Vagina (tissue), 2 donors: ENCODE measurements at regions not wholly inside any gene's neighbourhood (a gene's known extent, or its start where the extent isn't known, plus 50 kb on each side); places are given as distances from the start of the nearest gene placed in this dataset.

ENCODE experiments used
- CTCF ChIP-seq, 3 experiments: fragments of 450-650 bp in 2 of 3; fragments of 200-600 bp in 1 of 3; sonication (generic) in 1 of 3; IDR thresholded peaks; one replicate each; pipeline ENCODE4 v1.5.1; 2017 to 2019; ENCODE audit warnings: antibody characterized with exemption in 3 of 3, mild to moderate bottlenecking in 2 of 3, moderate library complexity in 2 of 3
- POLR2A ChIP-seq, 2 donors: fragments of 450-650 bp; IDR thresholded peaks; one replicate each; pipeline ENCODE4 v1.6.1; 2017; ENCODE audit warnings: antibody characterized with exemption in 2 of 2, mild to moderate bottlenecking in 2 of 2, moderate library complexity in 2 of 2
- POLR2AphosphoS5 ChIP-seq, 2 donors: sonication (generic); formaldehyde crosslinking; IDR thresholded peaks; one replicate each; pipeline ENCODE4 v1.9.0; 2017; ENCODE audit warnings: antibody characterized with exemption in 2 of 2, mild to moderate bottlenecking in 2 of 2, low read depth in 1 of 2; ENCODE audit not compliant: insufficient read depth in 1 of 2

GRCh38 chr1:4371849-4372248, 282.6 kb upstream of the AJAP1 start:
- TF ChIP-seq CTCF (IDR thresholded peaks at IDR 0.05): no peak
- no peak for TF ChIP-seq POLR2AphosphoS5 (IDR thresholded peaks at IDR 0.05; ENCODE audit: insufficient read depth in 1 of 2, low read depth in 1 of 2)
- no peak for TF ChIP-seq POLR2A (IDR thresholded peaks at IDR 0.05)
